IMR-90 (cell line): ENCODE measurements at regions not wholly inside any gene's neighbourhood (a gene's known extent, or its start where the extent isn't known, plus 50 kb on each side); places are given as distances from the start of the nearest gene placed in this dataset.

Source experiments
- BHLHE40 ChIP-seq: fragments of 150-350 bp; IDR thresholded peaks from 2 replicates; pipeline ENCODE4 v1.6.1; 2016; ENCODE audit warnings: mild to moderate bottlenecking, low read depth, low read length
- CEBPB ChIP-seq: IDR thresholded peaks from 2 replicates; pipeline ENCODE4 v1.6.1; 2012; ENCODE audit warnings: low read depth, low read length, improper control_type of control experiment
- CHD1 ChIP-seq: IDR thresholded peaks from 2 replicates; pipeline ENCODE4 v1.6.1; 2012; ENCODE audit warnings: low read depth, low read length, improper control_type of control experiment
- CTCF ChIP-seq: conservative IDR thresholded peaks from 2 replicates; pipeline ENCODE4 v1.5.1; 2012; ENCODE audit warnings: mild to moderate bottlenecking, low read depth, low read length, improper control_type of control experiment
- MAFK ChIP-seq: IDR thresholded peaks from 2 replicates; pipeline ENCODE4 v1.6.1; 2012; ENCODE audit warnings: low read depth, low read length, improper control_type of control experiment
- MXI1 ChIP-seq: IDR thresholded peaks from 2 replicates; pipeline ENCODE4 v1.6.1; 2012; ENCODE audit warnings: low read depth, mild to moderate bottlenecking, low read length, moderate library complexity, borderline replicate concordance
- POLR2A ChIP-seq: IDR thresholded peaks from 2 replicates; pipeline ENCODE4 v1.6.1; 2012; ENCODE audit warnings: mild to moderate bottlenecking, low read depth, low read length
- RAD21 ChIP-seq: IDR thresholded peaks from 2 replicates; pipeline ENCODE4 v1.6.1; 2012; ENCODE audit warnings: low read length, improper control_type of control experiment
- RCOR1 ChIP-seq: IDR thresholded peaks from 2 replicates; pipeline ENCODE4 v1.6.1; 2012; ENCODE audit warnings: mild to moderate bottlenecking, low read length, improper control_type of control experiment; ENCODE audit not compliant: insufficient replicate concordance
- RFX5 ChIP-seq: IDR thresholded peaks from 2 replicates; pipeline ENCODE4 v1.8.0; 2012; ENCODE audit warnings: low read depth, mild to moderate bottlenecking, low read length, moderate library complexity
- SMC3 ChIP-seq: fragments of 150-350 bp; IDR thresholded peaks from 2 replicates; pipeline ENCODE4 v1.6.1; 2016; ENCODE audit warnings: low read depth, mild to moderate bottlenecking, antibody characterized with exemption, low read length, moderate library complexity
- USF2 ChIP-seq: fragments of 150-350 bp; IDR thresholded peaks from 2 replicates; pipeline ENCODE4 v1.6.1; 2017; ENCODE audit warnings: mild to moderate bottlenecking, antibody characterized with exemption, low read length, low read depth
- TF ChIP-seq, protein P1 (sequence below): fragments of 150-350 bp; IDR thresholded peaks from 2 replicates; pipeline ENCODE4 v1.6.1; 2016; ENCODE audit warnings: low read depth, mild to moderate bottlenecking, low read length, moderate library complexity, borderline replicate concordance

DNA sequence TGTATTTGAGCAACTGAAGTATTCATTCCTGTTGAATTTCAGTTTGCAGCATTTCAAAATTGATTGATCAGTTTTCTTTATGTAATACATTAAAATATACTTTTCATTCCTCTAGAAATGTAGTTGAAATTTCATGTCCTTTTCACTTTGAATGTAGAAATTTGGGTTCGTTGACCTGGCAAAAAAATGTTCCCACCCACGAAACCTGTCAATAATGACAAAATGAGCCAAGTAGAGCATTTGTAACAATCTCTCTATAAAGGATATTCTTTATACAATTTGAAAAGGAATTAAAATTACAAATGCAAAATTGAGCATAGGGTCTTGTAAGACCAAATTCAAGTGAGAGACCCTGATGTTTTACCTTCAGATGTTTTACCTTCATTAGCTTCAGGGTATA is 283.9 kb downstream of the ANKRD50 start:
- TF ChIP-seq CTCF (no peak), POLR2A (no peak), MAFK (no peak), RAD21 (no peak), RFX5 (no peak), SMC3 (no peak), CHD1 (no peak), CEBPB (no peak), USF2 (no peak), BHLHE40 (no peak), MXI1 (no peak), RCOR1 (no peak)
- TF ChIP-seq, protein P1, sequence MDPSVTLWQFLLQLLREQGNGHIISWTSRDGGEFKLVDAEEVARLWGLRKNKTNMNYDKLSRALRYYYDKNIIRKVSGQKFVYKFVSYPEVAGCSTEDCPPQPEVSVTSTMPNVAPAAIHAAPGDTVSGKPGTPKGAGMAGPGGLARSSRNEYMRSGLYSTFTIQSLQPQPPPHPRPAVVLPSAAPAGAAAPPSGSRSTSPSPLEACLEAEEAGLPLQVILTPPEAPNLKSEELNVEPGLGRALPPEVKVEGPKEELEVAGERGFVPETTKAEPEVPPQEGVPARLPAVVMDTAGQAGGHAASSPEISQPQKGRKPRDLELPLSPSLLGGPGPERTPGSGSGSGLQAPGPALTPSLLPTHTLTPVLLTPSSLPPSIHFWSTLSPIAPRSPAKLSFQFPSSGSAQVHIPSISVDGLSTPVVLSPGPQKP, result no peak
